Activated naive CD4-positive, alpha-beta T cell treated with anti-CD3 and anti-CD28 coated beads for 36 hours (primary cell): ENCODE measurements at regions not wholly inside any gene's neighbourhood (a gene's known extent, or its start where the extent isn't known, plus 50 kb on each side); places are given as distances from the start of the nearest gene placed in this dataset.

ENCODE experiments used
- CTCF ChIA-PET: fragments of 350-600 bp; sonication (Branson Sonifier 250); formaldehyde crosslinking; loops from one replicate; lab custom pipeline; 2021; ENCODE audit warnings: antibody characterized with exemption; lab: Charles Lee
- DNase-seq: peaks from one replicate; pipeline ENCODE4 v3.0.0-alpha.2; 2020
- H3K27ac Mint-ChIP-seq: one replicate; pipeline ENCODE4 v1.8.0; 2021; ENCODE audit warnings: mild to moderate bottlenecking, mixed read lengths
- H3K27me3 Mint-ChIP-seq: one replicate; pipeline ENCODE4 v1.8.0; 2021; ENCODE audit warnings: low read depth, mixed read lengths
- H3K36me3 Mint-ChIP-seq: one replicate; pipeline ENCODE4 v1.8.0; 2021; ENCODE audit warnings: low read depth, mixed read lengths
- H3K4me1 Mint-ChIP-seq: one replicate; pipeline ENCODE4 v1.8.0; 2021; ENCODE audit warnings: low read depth, mixed read lengths
- H3K4me3 Mint-ChIP-seq: one replicate; pipeline ENCODE4 v1.8.0; 2021; ENCODE audit warnings: mild to moderate bottlenecking, moderate library complexity, mixed read lengths
- H3K9me3 Mint-ChIP-seq: one replicate; pipeline ENCODE4 v1.8.0; 2021; ENCODE audit warnings: mixed read lengths
- intact Hi-C: fragments of 100-400 bp; cut with micrococcal nuclease; formaldehyde crosslinking; loops from one replicate; pipeline ENCODE4 v1.15.1; 2023

- intact Hi-C loops: no loop called here
- DNase-seq: no peak
- Mint-ChIP-seq H3K27me3 (no peaks in the 10 kb centered on the region), H3K9me3 (no peaks in the 10 kb centered on the region), H3K36me3 (no peaks in the 10 kb centered on the region), H3K4me1 (no peaks in the 10 kb centered on the region), H3K4me3 (no peak overlapping the region), H3K27ac (no peak overlapping the region)
- CTCF ChIA-PET: interaction anchor here (0.9 kb wide), 1 partner anchor 632 kb away, joined by 3 read pairs; no protein-coding TSS in a partner anchor
These were observed 635.0 kb upstream of the SPRY2 start for GRCh38 chr13:80975903-80976302.

GRCh38 chr13:80973721-80974120 is 632.8 kb upstream of the SPRY2 start:
- no peak overlapping the region for H3K27ac Mint-ChIP-seq
- H3K36me3 Mint-ChIP-seq: no peaks in the 10 kb centered on the region
- no peaks in the 10 kb centered on the region for H3K9me3 Mint-ChIP-seq
- CTCF ChIA-PET: no interaction called here
- no peaks in the 10 kb centered on the region for H3K27me3 Mint-ChIP-seq
- no peak for DNase-seq
- H3K4me3 Mint-ChIP-seq: no peak overlapping the region
- intact Hi-C loops: no loop called here
- H3K4me1 Mint-ChIP-seq: no peaks in the 10 kb centered on the region

GRCh38 chr13:80972857-80973478 is 632.0 kb upstream of the SPRY2 start:
- Mint-ChIP-seq H3K27ac (no peak overlapping the region), H3K36me3 (no peaks in the 10 kb centered on the region), H3K9me3 (no peaks in the 10 kb centered on the region), H3K4me1 (no peaks in the 10 kb centered on the region), H3K4me3 (no peak overlapping the region), H3K27me3 (no peaks in the 10 kb centered on the region)
- intact Hi-C loops: no loop called here
- CTCF ChIA-PET: no interaction called here
- DNase-seq: no peak

- H3K27ac Mint-ChIP-seq: no peak overlapping the region
- H3K9me3 Mint-ChIP-seq: peaks cover 3% of the 10 kb centered on the region
- no peaks in the 10 kb centered on the region for H3K36me3 Mint-ChIP-seq
- no peak for DNase-seq
- intact Hi-C loops: no loop called here
- CTCF ChIA-PET: no interaction called here
- no peak overlapping the region for H3K4me3 Mint-ChIP-seq
- no peaks in the 10 kb centered on the region for H3K27me3 Mint-ChIP-seq
- no peaks in the 10 kb centered on the region for H3K4me1 Mint-ChIP-seq
These were observed 624.2 kb upstream of the SPRY2 start for GRCh38 chr13:80965097-80965496.

- Mint-ChIP-seq H3K9me3 (peaks cover 3% of the 10 kb centered on the region), H3K27me3 (no peaks in the 10 kb centered on the region), H3K4me1 (no peaks in the 10 kb centered on the region), H3K4me3 (no peak overlapping the region), H3K27ac (no peak overlapping the region), H3K36me3 (no peaks in the 10 kb centered on the region)
- intact Hi-C loops: no loop called here
- CTCF ChIA-PET: no interaction called here
- no peak for DNase-seq
These were observed 621.9 kb upstream of the SPRY2 start for GRCh38 chr13:80962855-80963254.

GRCh38 chr13:80962173-80962572 is 621.2 kb upstream of the SPRY2 start:
- H3K27me3 Mint-ChIP-seq: no peaks in the 10 kb centered on the region

GRCh38 chr13:80957019-80957655 is 616.2 kb upstream of the SPRY2 start:
- Mint-ChIP-seq H3K9me3 (peaks cover 4% of the 10 kb centered on the region), H3K36me3 (no peaks in the 10 kb centered on the region), H3K4me3 (no peak overlapping the region), H3K27me3 (no peaks in the 10 kb centered on the region), H3K27ac (no peak overlapping the region), H3K4me1 (no peaks in the 10 kb centered on the region)
- intact Hi-C loops: no loop called here
- CTCF ChIA-PET: no interaction called here
- no peak for DNase-seq

More at GRCh38 chr13:80962173-80962572, 621.2 kb upstream of the SPRY2 start:
- DNase-seq: no peak
- H3K36me3 Mint-ChIP-seq: no peaks in the 10 kb centered on the region
- H3K4me1 Mint-ChIP-seq: no peaks in the 10 kb centered on the region
- CTCF ChIA-PET: no interaction called here
- no peak overlapping the region for H3K27ac Mint-ChIP-seq
- H3K4me3 Mint-ChIP-seq: no peak overlapping the region
- peaks cover 4% of the 10 kb centered on the region for H3K9me3 Mint-ChIP-seq
- intact Hi-C loops: no loop called here

GRCh38 chr13:80955501-80955900 is 614.6 kb upstream of the SPRY2 start:
- Mint-ChIP-seq H3K4me1 (no peaks in the 10 kb centered on the region), H3K27ac (no peak overlapping the region), H3K36me3 (no peaks in the 10 kb centered on the region), H3K9me3 (peaks cover 2% of the 10 kb centered on the region), H3K4me3 (no peak overlapping the region), H3K27me3 (no peaks in the 10 kb centered on the region)
- intact Hi-C loops: no loop called here
- DNase-seq: no peak
- CTCF ChIA-PET: no interaction called here

- Mint-ChIP-seq H3K36me3 (no peaks in the 10 kb centered on the region), H3K9me3 (no peaks in the 10 kb centered on the region), H3K27me3 (no peaks in the 10 kb centered on the region), H3K4me1 (no peaks in the 10 kb centered on the region), H3K27ac (no peak overlapping the region), H3K4me3 (no peak overlapping the region)
- DNase-seq: no peak
- intact Hi-C loops: no loop called here
- CTCF ChIA-PET: interaction anchor here (0.9 kb wide), 1 partner anchor 46 kb away, joined by 3 read pairs; no protein-coding TSS in a partner anchor
These were observed 611.2 kb upstream of the SPRY2 start for GRCh38 chr13:80952158-80952557.

GRCh38 chr13:80946008-80946802 is 605.3 kb upstream of the SPRY2 start:
- Mint-ChIP-seq H3K27ac (no peak overlapping the region), H3K4me3 (no peak overlapping the region), H3K27me3 (no peaks in the 10 kb centered on the region), H3K36me3 (no peaks in the 10 kb centered on the region), H3K9me3 (no peaks in the 10 kb centered on the region), H3K4me1 (no peaks in the 10 kb centered on the region)
- no peak for DNase-seq
- CTCF ChIA-PET: no interaction called here
- intact Hi-C loops: no loop called here

- H3K4me1 Mint-ChIP-seq: no peaks in the 10 kb centered on the region
- H3K27ac Mint-ChIP-seq: no peak overlapping the region
- CTCF ChIA-PET: no interaction called here
- H3K27me3 Mint-ChIP-seq: no peaks in the 10 kb centered on the region
- H3K9me3 Mint-ChIP-seq: no peaks in the 10 kb centered on the region
- no peaks in the 10 kb centered on the region for H3K36me3 Mint-ChIP-seq
- DNase-seq: no peak
- H3K4me3 Mint-ChIP-seq: no peak overlapping the region
- intact Hi-C loops: no loop called here
These were observed 604.4 kb upstream of the SPRY2 start for GRCh38 chr13:80945328-80945727.

- no peak overlapping the region for H3K4me3 Mint-ChIP-seq
- H3K36me3 Mint-ChIP-seq: no peaks in the 10 kb centered on the region
- intact Hi-C loops: no loop called here
- no peak for DNase-seq
- H3K27me3 Mint-ChIP-seq: no peaks in the 10 kb centered on the region
- H3K4me1 Mint-ChIP-seq: no peaks in the 10 kb centered on the region
- CTCF ChIA-PET: no interaction called here
- no peak overlapping the region for H3K27ac Mint-ChIP-seq
- peaks cover 3% of the 10 kb centered on the region for H3K9me3 Mint-ChIP-seq
These were observed 598.7 kb upstream of the SPRY2 start for GRCh38 chr13:80939581-80939980.

- no peaks in the 10 kb centered on the region for H3K27me3 Mint-ChIP-seq
These were observed 590.8 kb upstream of the SPRY2 start for GRCh38 chr13:80931766-80932165.

More at GRCh38 chr13:80931766-80932165, 590.8 kb upstream of the SPRY2 start:
- Mint-ChIP-seq H3K4me1 (no peaks in the 10 kb centered on the region), H3K4me3 (no peak overlapping the region), H3K9me3 (peaks cover 2% of the 10 kb centered on the region), H3K27ac (no peak overlapping the region), H3K36me3 (no peaks in the 10 kb centered on the region)
- DNase-seq: no peak
- intact Hi-C loops: no loop called here
- CTCF ChIA-PET: no interaction called here
